ENCODE measurements at regions not wholly inside any gene's neighbourhood (a gene's known extent, or its start where the extent isn't known, plus 50 kb on each side); places are given as distances from the start of the nearest gene placed in this dataset.

DNA sequence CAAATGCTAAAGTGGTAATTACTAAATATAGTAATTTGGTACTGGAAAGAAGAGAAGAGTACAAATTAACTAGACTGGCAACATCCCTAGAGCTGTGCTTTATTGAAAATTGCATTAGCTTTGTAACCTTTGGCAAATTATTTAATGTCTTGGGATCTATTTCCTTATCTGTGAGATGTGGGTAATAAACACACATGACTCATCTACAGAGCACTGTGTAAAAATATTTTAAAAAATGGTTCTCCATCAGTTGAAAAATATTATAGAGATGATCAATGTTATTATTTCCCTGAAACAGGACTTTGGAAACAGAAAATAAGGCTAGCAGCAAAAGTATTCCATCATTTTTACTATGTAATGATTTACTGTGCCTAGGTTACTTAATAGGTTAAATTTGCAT, 1698.8 kb upstream of the CDH9 start:
- DNase-seq (ENCODE audit: low read depth), result no peak
- TF ChIP-seq MYC (IDR thresholded peaks at IDR 0.05; ENCODE audit: low read depth, low read length), result no peak
- TF ChIP-seq, protein P1, sequence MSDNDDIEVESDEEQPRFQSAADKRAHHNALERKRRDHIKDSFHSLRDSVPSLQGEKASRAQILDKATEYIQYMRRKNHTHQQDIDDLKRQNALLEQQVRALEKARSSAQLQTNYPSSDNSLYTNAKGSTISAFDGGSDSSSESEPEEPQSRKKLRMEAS (IDR thresholded peaks at IDR 0.05; ENCODE audit: low read depth, low read length), result no peak
- H3K4me3 ChIP-seq (ENCODE audit: low read depth, low read length), result no peak overlapping the region

DNA sequence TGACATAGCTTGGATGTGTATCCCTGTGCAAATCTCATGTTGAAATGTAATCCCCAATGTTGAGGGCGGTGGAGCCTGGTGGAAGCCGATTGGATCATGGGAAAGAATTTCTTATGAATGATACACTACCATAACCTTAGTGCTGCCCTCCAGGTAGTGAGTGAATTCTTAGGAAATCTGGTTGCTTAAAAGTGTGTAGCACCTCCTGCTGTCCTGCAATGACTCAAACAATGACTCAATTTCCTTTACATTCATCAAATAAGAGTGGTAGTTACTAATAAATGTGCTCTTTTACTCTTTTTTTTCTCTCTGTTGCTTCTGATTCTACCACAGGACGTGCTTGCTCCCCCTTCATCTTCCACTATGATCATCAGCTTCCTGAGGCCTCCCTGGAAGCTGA, 1696.0 kb upstream of the CDH9 start:
- TF ChIP-seq, protein P1 (IDR thresholded peaks at IDR 0.05; ENCODE audit: low read depth, low read length), result no peak
- TF ChIP-seq POLR2A (IDR thresholded peaks at IDR 0.05; ENCODE audit: extremely low read depth, insufficient read length) (no peak), MYC (IDR thresholded peaks at IDR 0.05; ENCODE audit: low read depth, low read length) (no peak)
- TF ChIP-seq, protein P2, sequence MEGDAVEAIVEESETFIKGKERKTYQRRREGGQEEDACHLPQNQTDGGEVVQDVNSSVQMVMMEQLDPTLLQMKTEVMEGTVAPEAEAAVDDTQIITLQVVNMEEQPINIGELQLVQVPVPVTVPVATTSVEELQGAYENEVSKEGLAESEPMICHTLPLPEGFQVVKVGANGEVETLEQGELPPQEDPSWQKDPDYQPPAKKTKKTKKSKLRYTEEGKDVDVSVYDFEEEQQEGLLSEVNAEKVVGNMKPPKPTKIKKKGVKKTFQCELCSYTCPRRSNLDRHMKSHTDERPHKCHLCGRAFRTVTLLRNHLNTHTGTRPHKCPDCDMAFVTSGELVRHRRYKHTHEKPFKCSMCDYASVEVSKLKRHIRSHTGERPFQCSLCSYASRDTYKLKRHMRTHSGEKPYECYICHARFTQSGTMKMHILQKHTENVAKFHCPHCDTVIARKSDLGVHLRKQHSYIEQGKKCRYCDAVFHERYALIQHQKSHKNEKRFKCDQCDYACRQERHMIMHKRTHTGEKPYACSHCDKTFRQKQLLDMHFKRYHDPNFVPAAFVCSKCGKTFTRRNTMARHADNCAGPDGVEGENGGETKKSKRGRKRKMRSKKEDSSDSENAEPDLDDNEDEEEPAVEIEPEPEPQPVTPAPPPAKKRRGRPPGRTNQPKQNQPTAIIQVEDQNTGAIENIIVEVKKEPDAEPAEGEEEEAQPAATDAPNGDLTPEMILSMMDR (IDR thresholded peaks at IDR 0.05; ENCODE audit: low read depth, low read length), result no peak
- no peak for DNase-seq (ENCODE audit: low read depth)
- no peak overlapping the region for H3K4me3 ChIP-seq (ENCODE audit: low read depth, low read length)

DNA sequence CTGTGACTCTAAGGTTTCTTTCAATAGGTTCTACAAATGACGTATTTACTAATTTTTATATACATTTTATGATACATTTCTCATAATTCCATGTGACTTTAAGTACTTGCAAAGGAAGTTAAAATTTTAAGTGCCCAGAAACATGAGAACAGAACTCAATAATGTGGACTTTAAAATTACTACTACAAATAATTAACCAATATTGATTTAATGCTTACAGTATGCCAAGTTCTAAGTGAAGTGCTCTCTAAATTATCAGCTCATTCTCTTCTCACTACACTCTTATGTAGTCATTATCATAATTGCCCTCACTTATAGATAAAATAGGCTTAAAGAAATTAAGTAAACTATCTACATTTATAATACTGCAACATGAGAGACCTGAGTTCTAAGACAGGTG, 1690.7 kb upstream of the CDH9 start:
- DNase-seq (ENCODE audit: low read depth), result no peak
- no peak for TF ChIP-seq MYC (IDR thresholded peaks at IDR 0.05; ENCODE audit: low read depth, low read length)
- TF ChIP-seq, protein P1 (IDR thresholded peaks at IDR 0.05; ENCODE audit: low read depth, low read length), result no peak
- TF ChIP-seq, protein P2 (IDR thresholded peaks at IDR 0.05; ENCODE audit: low read depth, low read length), result no peak
- TF ChIP-seq POLR2A (IDR thresholded peaks at IDR 0.05; ENCODE audit: extremely low read depth, insufficient read length), result no peak
- no peak overlapping the region for H3K4me3 ChIP-seq (ENCODE audit: low read depth, low read length)

DNA sequence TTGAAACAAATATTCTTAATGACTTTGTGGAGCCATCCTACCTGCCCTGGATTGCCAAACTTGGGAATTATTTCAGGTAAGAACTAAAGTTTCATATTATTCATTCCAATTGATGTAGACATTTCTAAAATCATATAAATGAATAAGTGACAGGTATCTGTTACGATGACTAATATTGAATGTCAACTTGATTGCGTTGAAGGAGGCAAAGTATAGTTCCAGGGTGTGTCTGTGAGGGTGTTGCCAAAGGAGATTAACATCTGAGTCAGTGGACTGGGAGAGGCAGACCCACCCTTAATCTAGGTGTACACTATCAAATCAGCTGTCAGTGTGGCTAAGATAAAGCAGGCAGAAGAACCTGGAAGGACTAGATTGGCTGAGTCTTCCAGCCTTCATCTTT, 1688.4 kb upstream of the CDH9 start:
- no peak overlapping the region for H3K4me3 ChIP-seq (ENCODE audit: low read depth, low read length)
- no peak for TF ChIP-seq POLR2A (IDR thresholded peaks at IDR 0.05; ENCODE audit: extremely low read depth, insufficient read length)
- TF ChIP-seq, protein P1 (IDR thresholded peaks at IDR 0.05; ENCODE audit: low read depth, low read length), result no peak
- no peak for TF ChIP-seq MYC (IDR thresholded peaks at IDR 0.05; ENCODE audit: low read depth, low read length)
- TF ChIP-seq, protein P2 (IDR thresholded peaks at IDR 0.05; ENCODE audit: low read depth, low read length), result no peak
- no peak for DNase-seq (ENCODE audit: low read depth)

DNA sequence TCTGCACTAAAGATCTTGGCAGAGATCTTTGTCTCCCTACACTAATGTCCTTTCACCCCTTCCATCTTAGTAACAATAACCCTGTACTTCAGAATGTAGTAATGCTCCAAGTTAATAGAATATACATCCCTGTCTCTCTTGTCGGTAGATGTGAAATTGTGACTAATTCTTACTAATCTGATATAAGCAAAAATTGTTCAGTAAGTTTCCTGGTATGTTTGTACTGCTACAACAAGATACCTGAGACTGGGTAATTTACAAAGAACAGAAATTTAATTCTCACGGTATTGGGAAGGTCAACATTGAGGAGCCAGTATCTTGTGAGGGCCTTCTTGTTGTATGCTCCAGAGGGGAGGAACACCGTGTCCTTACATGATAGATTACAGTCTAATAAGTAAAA, 1686.6 kb upstream of the CDH9 start:
- TF ChIP-seq MYC (IDR thresholded peaks at IDR 0.05; ENCODE audit: low read depth, low read length) (no peak), POLR2A (IDR thresholded peaks at IDR 0.05; ENCODE audit: extremely low read depth, insufficient read length) (no peak)
- TF ChIP-seq, protein P1 (IDR thresholded peaks at IDR 0.05; ENCODE audit: low read depth, low read length), result no peak
- TF ChIP-seq, protein P2 (IDR thresholded peaks at IDR 0.05; ENCODE audit: low read depth, low read length), result no peak
- DNase-seq (ENCODE audit: low read depth), result no peak
- no peak overlapping the region for H3K4me3 ChIP-seq (ENCODE audit: low read depth, low read length)

DNA sequence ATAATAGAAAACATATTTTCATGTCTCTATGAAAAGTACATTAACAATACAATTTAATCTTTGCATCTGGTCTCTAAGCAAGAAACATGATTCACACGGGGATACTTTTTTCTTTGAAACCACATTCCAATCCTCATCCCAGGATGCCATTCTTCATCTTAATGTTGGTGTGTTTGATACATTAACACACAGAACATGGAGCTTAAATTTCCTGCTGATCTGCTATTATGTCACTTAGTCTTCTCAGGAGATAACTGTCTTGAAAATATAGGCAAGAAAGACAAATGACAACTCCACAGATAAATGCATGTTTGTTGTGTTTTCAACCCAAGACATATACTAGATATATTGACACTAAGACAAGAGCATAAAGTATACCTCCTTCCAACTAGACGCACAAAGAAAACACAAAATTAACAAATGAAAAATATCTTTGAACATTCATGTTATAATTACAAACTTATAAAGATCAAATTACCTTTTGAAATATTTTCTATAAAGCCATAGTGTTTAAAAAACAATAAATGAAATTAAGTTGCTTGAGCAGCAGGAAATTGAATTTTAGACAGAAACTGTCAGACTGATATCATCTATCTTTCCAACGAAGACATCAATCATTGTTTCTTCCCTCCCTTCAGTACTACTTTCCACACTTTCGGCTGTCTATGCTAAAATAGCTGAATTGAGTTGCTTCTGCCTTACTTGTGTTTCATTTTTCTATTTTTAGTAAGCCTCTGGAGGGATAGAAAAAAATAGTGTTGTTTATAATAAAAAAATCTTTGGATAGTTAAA, 1676.7 kb upstream of the CDH9 start:
- no peak for TF ChIP-seq MYC (IDR thresholded peaks at IDR 0.05; ENCODE audit: low read depth, low read length)
- TF ChIP-seq, protein P1 (IDR thresholded peaks at IDR 0.05; ENCODE audit: low read depth, low read length), result no peak
- no peak for DNase-seq (ENCODE audit: low read depth)
- H3K4me3 ChIP-seq (ENCODE audit: low read depth, low read length), result no peak overlapping the region
